Left kidney (tissue), 1 donor: ENCODE measurements at regions not wholly inside any gene's neighbourhood (a gene's known extent, or its start where the extent isn't known, plus 50 kb on each side); places are given as distances from the start of the nearest gene placed in this dataset.

Experiments used
- DNase-seq: peaks from one replicate; pipeline ENCODE4 v3.0.0-alpha.2; 2013

- no peak for DNase-seq
These were observed 951.3 kb downstream of the ADGRL2 start for GRCh38 chr1:82752046-82752445.

- no peak for DNase-seq
These were observed 932.9 kb downstream of the ADGRL2 start for GRCh38 chr1:82733645-82734044.

DNA sequence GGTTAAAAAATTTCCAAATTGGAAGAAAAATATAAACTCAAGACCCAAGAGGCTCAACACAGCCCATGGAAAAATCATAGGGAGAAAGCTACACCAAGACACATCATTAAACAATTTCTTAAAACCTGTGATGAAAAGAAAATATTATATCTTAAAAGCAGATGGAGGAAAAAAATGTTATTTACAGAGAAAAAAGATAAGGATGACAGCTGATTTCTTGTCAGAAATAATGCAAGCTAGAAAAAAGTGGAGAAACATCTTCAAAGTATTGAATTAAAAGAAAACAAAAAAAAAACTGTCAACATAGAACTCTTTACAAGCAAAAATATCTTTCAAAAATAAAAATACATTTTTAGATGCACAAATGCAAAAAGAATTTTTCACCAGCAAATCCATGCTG, 930.5 kb downstream of the ADGRL2 start:
- no peak for DNase-seq

GRCh38 chr1:82728206-82728605, 927.5 kb downstream of the ADGRL2 start:
- DNase-seq = no peak

- DNase-seq = no peak
These were observed 923.5 kb downstream of the ADGRL2 start for GRCh38 chr1:82724246-82724645.

DNA sequence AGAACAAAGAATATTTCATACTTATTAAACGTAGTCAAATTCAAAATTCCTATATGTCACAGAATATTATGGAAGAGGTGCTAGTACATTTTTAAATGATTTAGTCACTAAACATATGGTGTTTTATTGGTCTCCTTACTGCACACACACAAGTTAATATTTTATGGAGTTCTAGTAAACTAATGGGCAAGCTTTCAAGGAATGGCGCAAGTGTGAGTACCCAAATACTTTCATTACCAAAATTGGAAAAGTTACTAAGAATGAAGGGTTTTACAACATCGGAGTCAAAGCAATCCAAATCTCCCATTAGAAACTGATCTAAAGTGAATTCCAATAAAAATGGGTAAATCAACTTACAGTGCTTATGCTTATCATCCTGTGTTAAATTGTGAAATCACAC, 921.9 kb downstream of the ADGRL2 start:
- DNase-seq = no peak

GRCh38 chr1:82721702-82722101, 921.0 kb downstream of the ADGRL2 start:
- no peak for DNase-seq

- no peak for DNase-seq
These were observed 918.1 kb downstream of the ADGRL2 start for GRCh38 chr1:82718719-82719419.

DNA sequence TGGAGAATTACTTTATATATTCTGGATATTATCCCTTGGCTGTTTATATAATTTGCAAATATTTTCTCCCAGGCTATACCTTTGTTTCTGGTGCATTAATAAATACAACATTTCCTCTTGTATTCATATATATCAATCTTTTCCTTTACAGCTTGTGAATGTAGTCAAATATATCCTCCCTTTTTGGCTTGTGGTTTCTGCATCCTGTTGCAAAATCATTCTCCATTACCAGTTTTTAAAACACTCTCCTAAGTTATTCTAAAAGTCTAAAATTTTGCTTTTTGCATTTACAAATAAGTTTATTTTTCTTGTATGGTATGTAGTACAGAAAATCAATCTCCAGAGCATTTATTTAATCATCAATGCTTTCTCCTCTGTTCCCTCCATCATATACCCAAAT, 909.4 kb downstream of the ADGRL2 start:
- DNase-seq = no peak

GRCh38 chr1:82707681-82708080, 906.9 kb downstream of the ADGRL2 start:
- DNase-seq = no peak

- DNase-seq = no peak
These were observed 906.0 kb downstream of the ADGRL2 start for GRCh38 chr1:82706741-82707140.

- DNase-seq = no peak
These were observed 904.2 kb downstream of the ADGRL2 start for GRCh38 chr1:82704966-82705365.

DNA sequence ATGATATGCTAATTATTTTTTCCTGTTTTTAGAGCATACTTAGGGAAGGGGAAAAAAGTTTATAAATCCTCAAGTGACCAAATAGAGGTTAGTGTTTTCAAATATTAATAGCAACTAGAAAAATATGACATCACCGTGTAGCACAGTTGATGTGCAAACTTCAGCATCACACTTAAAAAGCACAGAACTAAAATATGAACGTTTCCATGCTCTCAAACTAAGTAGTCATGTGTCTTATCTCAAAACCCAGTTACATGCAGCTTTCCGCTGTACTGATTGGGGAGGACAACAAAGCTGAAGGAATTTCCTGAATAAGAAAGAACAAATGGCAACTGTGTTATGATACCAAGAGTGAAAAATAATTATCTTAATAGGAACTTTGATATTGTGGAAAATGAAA, 903.7 kb downstream of the ADGRL2 start:
- peak; percentile 15 for DNase-seq

GRCh38 chr1:82703951-82704350, 903.2 kb downstream of the ADGRL2 start:
- no peak for DNase-seq

DNA sequence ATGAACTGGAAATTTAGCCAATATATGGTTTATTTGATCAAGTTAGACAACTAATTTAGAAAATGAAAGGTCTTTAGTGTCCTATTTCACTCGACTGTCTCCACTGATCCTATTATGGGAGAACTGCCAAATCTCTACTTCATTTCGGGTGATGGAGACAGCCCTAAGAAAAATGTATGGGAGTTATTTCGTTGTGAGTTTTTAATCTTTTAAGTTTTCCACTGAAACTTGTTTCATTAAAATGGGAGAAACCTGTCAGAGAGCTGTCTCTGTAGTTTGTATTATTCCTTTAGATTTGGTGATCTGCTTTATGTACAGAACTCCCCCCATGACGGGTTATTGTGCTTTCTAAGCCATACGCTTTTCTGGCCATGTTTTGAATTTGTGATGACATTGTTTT, 899.7 kb downstream of the ADGRL2 start:
- DNase-seq = no peak

DNA sequence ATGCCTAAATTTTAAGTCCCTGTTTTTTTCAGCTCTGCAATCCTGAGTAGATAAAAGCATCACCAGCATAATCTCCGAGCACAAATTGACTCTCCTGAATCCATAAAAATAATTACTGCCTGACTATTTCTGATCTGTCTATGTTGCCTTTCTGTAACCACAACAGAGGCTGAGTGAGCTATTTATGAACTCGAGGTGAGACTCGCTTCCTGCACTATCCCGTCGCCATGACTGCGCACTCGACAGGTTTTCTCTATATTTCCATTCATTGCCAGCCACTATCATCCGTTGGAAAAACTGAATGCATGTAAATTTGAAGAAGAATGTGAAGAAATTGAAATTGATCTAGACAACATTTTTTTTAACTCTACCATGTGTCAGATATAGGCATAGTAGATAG, 897.2 kb downstream of the ADGRL2 start:
- no peak for DNase-seq

- DNase-seq = no peak
These were observed 894.7 kb downstream of the ADGRL2 start for GRCh38 chr1:82695443-82695842.

DNA sequence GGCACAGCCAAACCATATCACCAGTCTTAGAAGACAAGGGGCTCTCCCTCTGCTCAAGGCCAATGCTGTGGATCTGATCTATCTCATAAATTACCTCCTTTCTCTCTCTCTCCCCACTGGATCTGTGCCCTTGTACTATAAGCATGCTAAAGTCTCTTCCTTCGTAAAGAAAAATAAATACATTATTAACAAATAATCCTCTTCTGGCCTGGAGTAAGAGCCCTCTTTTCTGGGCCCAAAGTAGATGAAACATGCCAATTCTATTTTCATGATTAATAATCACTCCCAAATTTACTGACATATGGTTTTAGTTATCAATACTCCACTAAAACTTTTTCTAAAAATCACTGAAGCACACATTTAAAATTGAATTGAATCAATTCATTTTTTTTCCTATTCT, 889.7 kb downstream of the ADGRL2 start:
- DNase-seq = no peak

GRCh38 chr1:82689217-82689616, 888.5 kb downstream of the ADGRL2 start:
- no peak for DNase-seq

- no peak for DNase-seq
These were observed 886.0 kb downstream of the ADGRL2 start for GRCh38 chr1:82686774-82687173.

DNA sequence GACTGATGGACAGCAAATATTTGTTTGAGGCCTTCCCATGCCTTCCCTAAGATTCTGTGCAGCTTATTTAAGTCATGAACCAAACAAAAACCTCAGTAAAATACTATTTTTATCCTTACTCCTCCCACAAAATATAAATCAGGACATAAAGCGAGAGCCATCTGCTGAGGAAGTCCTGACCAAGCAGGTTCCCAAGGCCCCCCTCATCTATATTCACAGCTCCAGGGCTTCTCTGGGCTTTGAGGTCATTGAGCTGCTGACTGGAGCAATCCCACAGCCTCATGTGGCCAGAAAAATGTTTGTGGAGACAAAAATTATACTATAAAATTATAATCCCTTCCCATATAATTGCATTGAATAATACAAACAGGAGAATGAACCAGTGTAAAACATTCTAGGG, 846.2 kb downstream of the ADGRL2 start:
- DNase-seq = no peak

- DNase-seq = no peak
These were observed 845.6 kb downstream of the ADGRL2 start for GRCh38 chr1:82646336-82646735.

- DNase-seq = no peak
These were observed 843.6 kb downstream of the ADGRL2 start for GRCh38 chr1:82644186-82644915.

GRCh38 chr1:82640352-82640751, 839.6 kb downstream of the ADGRL2 start:
- DNase-seq = no peak
